Upper lobe of left lung (tissue), 6 donors: ENCODE measurements at regions not wholly inside any gene's neighbourhood (a gene's known extent, or its start where the extent isn't known, plus 50 kb on each side); places are given as distances from the start of the nearest gene placed in this dataset.

ENCODE experiments used
- ATAC-seq, 2 donors: fragments of 200-7000 bp; cut with Tn5 transposase; one replicate each; pipeline ENCODE4 v1.9.1; 2022; ENCODE audit warnings: mild to moderate bottlenecking in 2 of 2, moderate library complexity in 2 of 2; ENCODE audit not compliant: low FRiP score in 2 of 2
- DNase-seq, 2 donors: peaks; one replicate each; pipeline ENCODE4 v3.0.0-alpha.2; 2019 to 2020
- H3K27ac ChIP-seq, 4 donors: fragments of 200-600 bp; sonication (generic); one replicate each; pipeline ENCODE4 v1.5.1; 2016 to 2019
- H3K27me3 ChIP-seq, 4 donors: fragments of 200-600 bp; sonication (generic); one replicate each; pipeline ENCODE4 v1.5.1; 2017 to 2019
- H3K36me3 ChIP-seq, 4 donors: fragments of 200-600 bp; sonication (generic); one replicate each; pipeline ENCODE4 v1.5.1; 2016 to 2019
- H3K4me1 ChIP-seq, 4 donors: fragments of 200-600 bp; sonication (generic); one replicate each; pipeline ENCODE4 v1.5.1; 2018 to 2019
- H3K4me3 ChIP-seq, 4 donors: fragments of 200-600 bp; sonication (generic); one replicate each; pipeline ENCODE4 v1.5.1; 2017 to 2019; ENCODE audit warnings: mild to moderate bottlenecking in 2 of 4, moderate library complexity in 1 of 4
- H3K9me3 ChIP-seq, 4 donors: fragments of 200-600 bp; sonication (generic); one replicate each; pipeline ENCODE4 v1.5.1; 2018 to 2019
- EP300 ChIP-seq, 4 donors: sonication (generic); formaldehyde crosslinking; IDR thresholded peaks; one replicate each; pipeline ENCODE4 v1.5.1; 2017; ENCODE audit warnings: antibody characterized with exemption in 4 of 4, control low read depth in 2 of 4
- POLR2A ChIP-seq, 4 donors: fragments of 450-650 bp; IDR thresholded peaks; one replicate each; pipeline ENCODE4 v1.5.1; 2016 to 2017; ENCODE audit warnings: antibody characterized with exemption in 4 of 4, mild to moderate bottlenecking in 2 of 4
- POLR2AphosphoS5 ChIP-seq, 2 donors: sonication (generic); formaldehyde crosslinking; IDR thresholded peaks; one replicate each; pipeline ENCODE4 v1.5.1; 2017; ENCODE audit warnings: antibody characterized with exemption in 2 of 2
- WGBS, 2 donors: methylation state at CpG; one replicate each; pipeline ENCODE4 v1.1.5; 2017 to 2018; 5-methylcytosine and 5-hydroxymethylcytosine counted together
- TF ChIP-seq, protein P1 (sequence below), 6 experiments: fragments of 450-650 bp in 4 of 6; fragments of 200-600 bp in 2 of 6; sonication (generic) in 2 of 6; IDR thresholded peaks; one replicate each; pipeline ENCODE4 v1.5.1; 2016 to 2019; ENCODE audit warnings: antibody characterized with exemption in 6 of 6
- donor health status: DM: no; HTN: no; CAD: no; lungs with moderate emphysema.
- donor health status: DM: no; HTN: yes; CAD: no; lungs with severe emphysema.

DNA sequence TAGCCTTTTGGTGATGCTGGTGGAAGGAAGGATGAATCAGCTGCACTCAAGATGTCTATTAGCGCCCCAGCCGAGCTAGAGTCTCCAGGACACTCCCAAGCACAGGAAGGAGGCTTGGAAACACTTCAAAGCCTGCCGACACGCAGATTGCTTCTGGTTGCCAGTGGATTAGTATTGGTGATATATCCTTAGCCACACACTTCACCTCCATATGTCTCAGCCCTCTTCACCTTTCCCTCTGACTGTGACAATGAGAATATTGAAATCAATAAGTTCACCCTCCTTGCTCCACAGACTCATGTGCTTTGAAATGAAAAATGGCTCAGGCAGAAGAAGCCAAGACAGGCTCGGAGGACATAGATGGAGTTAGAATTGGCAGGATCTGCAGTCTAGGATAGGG, 102.9 kb upstream of the LRRN1 start:
- DNase-seq, result no peak
- no peak overlapping the region for H3K4me3 ChIP-seq
- ATAC-seq, result no peak
- H3K9me3 ChIP-seq, result no peaks in the 10 kb centered on the region
- H3K4me1 ChIP-seq, result no peaks in the 10 kb centered on the region
- WGBS, 2 donors, result 71 to 74% methylated on average over 5 of the region's 5 CpGs
- H3K36me3 ChIP-seq, result no peaks in the 10 kb centered on the region
- no peak overlapping the region for H3K27ac ChIP-seq
- H3K27me3 ChIP-seq, result no peaks in the 10 kb centered on the region
- TF ChIP-seq, protein P1, sequence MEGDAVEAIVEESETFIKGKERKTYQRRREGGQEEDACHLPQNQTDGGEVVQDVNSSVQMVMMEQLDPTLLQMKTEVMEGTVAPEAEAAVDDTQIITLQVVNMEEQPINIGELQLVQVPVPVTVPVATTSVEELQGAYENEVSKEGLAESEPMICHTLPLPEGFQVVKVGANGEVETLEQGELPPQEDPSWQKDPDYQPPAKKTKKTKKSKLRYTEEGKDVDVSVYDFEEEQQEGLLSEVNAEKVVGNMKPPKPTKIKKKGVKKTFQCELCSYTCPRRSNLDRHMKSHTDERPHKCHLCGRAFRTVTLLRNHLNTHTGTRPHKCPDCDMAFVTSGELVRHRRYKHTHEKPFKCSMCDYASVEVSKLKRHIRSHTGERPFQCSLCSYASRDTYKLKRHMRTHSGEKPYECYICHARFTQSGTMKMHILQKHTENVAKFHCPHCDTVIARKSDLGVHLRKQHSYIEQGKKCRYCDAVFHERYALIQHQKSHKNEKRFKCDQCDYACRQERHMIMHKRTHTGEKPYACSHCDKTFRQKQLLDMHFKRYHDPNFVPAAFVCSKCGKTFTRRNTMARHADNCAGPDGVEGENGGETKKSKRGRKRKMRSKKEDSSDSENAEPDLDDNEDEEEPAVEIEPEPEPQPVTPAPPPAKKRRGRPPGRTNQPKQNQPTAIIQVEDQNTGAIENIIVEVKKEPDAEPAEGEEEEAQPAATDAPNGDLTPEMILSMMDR (IDR thresholded peaks at IDR 0.05), result no peak
- TF ChIP-seq POLR2A (IDR thresholded peaks at IDR 0.05) (no peak), EP300 (IDR thresholded peaks at IDR 0.05) (no peak), POLR2AphosphoS5 (IDR thresholded peaks at IDR 0.05) (no peak)

DNA sequence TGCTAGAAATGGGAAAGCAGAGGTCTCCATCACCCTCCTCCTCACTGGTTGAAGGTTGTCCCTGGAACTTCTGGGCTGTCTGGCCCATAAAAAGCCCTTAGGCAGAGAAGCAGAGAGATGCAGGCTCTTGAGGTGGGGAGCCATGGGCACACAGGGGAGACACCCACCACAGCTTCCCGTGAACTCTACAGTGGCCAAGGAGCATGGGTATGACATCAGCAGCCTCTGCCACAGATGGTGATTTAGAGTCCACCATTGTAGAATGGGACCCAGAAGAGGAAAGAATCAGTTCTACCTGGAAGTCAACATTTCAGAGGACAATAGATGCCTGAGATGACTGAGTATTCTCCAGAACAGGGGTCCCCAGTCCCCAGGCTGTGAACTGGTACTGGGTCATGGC, 105.6 kb upstream of the LRRN1 start:
- Histone ChIP-seq H3K9me3 (no peaks in the 10 kb centered on the region), H3K4me3 (no peak overlapping the region), H3K27ac (no peak overlapping the region), H3K27me3 (no peaks in the 10 kb centered on the region), H3K36me3 (no peaks in the 10 kb centered on the region), H3K4me1 (no peaks in the 10 kb centered on the region)
- DNase-seq (no peak), ATAC-seq (no peak)
- 100% methylated on average over 1 of the region's 1 CpG for WGBS, 2 donors
- no peak for TF ChIP-seq POLR2AphosphoS5 (IDR thresholded peaks at IDR 0.05)
- no peak for TF ChIP-seq POLR2A (IDR thresholded peaks at IDR 0.05)
- TF ChIP-seq, protein P1 (IDR thresholded peaks at IDR 0.05), result no peak
- TF ChIP-seq EP300 (IDR thresholded peaks at IDR 0.05), result no peak

DNA sequence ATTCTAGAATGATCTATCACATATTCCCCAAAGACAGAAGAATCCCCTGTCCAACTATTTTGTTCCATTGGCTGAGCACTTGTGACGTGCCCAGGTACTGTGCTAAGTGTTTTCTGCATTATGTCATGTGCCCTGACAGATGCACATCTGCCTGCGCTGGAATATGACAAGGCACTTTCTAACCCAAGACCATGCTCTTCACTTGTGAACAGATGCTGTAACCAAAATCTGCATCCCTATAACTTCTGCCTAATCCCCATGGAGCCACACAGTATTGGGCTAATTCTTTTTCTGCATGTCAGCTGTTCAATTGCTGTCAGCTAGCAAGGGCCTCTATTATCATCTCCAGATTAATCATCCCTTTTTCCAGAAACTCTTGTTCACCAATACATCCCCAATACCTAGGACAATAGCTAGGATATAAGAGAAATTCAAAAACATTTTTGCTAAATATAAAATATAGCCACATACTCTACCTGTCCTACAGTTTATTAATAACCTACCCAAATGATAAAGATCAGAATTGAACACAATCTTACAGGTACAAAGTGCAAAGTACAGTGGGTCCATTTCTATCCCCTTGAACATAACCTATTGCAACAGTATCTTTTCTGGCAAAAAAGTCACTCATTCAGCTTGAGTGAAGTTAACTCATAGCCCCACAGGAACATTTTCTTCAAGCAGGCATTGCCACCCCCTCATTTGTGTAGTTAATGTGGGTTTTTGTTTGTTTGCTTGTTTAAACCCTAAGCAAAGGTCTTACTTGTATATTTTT, 109.4 kb upstream of the LRRN1 start:
- H3K9me3 ChIP-seq, result no peaks in the 10 kb centered on the region
- ATAC-seq, result no peak
- no peaks in the 10 kb centered on the region for H3K36me3 ChIP-seq
- DNase-seq, result no peak
- no peak overlapping the region for H3K4me3 ChIP-seq
- H3K27ac ChIP-seq, result no peak overlapping the region
- 56 to 78% methylated on average over 2 of the region's 2 CpGs for WGBS, 2 donors
- no peaks in the 10 kb centered on the region for H3K4me1 ChIP-seq
- H3K27me3 ChIP-seq, result no peaks in the 10 kb centered on the region
- TF ChIP-seq POLR2A (IDR thresholded peaks at IDR 0.05) (no peak), EP300 (IDR thresholded peaks at IDR 0.05) (no peak), POLR2AphosphoS5 (IDR thresholded peaks at IDR 0.05) (no peak)
- TF ChIP-seq, protein P1 (IDR thresholded peaks at IDR 0.05), result no peak

DNA sequence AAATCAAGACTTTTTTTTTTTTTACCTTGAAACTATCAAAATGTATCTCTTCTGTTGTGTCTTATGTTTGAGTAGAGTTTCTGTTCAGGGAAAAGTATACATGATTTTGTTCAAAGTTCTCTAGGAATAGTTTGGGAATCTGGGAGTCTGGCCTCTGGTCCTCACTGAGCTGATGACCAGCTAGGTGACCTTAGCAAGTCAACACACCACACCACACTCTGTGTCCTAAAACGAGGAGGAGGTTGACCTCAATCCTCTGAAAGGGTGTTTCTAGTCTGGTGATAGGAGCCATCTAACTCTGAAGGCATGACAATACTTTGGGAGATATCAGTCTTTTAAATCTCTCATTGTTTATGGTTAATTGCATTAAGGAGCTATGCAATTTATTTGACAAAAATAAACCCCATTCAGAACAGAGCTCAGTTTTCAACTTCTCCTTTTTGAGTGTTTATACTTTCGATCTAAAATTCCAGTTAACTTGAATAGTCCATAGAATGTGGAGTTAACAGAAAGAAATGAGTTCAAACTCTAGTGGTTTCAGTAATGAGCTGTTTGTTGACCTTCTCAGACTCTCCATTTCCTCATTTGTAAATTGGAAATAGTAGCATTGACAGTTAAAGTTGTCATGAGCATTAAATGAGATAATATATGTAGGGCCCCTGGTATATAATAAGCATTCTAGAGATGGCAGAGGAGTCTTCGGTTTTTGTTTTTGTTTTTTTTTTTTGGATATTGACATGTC, 112.2 kb upstream of the LRRN1 start:
- TF ChIP-seq POLR2A (IDR thresholded peaks at IDR 0.05) (no peak), POLR2AphosphoS5 (IDR thresholded peaks at IDR 0.05) (no peak), EP300 (IDR thresholded peaks at IDR 0.05) (no peak)
- TF ChIP-seq, protein P1 (IDR thresholded peaks at IDR 0.05), result no peak
- no peak overlapping the region for H3K27ac ChIP-seq
- ATAC-seq (no peak), DNase-seq (no peak)
- 63 to 70% methylated on average over 3 of the region's 3 CpGs for WGBS, 2 donors
- no peaks in the 10 kb centered on the region for H3K4me1 ChIP-seq
- no peak overlapping the region for H3K4me3 ChIP-seq
- no peaks in the 10 kb centered on the region for H3K27me3 ChIP-seq
- no peaks in the 10 kb centered on the region for H3K36me3 ChIP-seq
- H3K9me3 ChIP-seq, result no peaks in the 10 kb centered on the region
